ENCODE measurements at regions not wholly inside any gene's neighbourhood (a gene's known extent, or its start where the extent isn't known, plus 50 kb on each side); places are given as distances from the start of the nearest gene placed in this dataset.

DNA sequence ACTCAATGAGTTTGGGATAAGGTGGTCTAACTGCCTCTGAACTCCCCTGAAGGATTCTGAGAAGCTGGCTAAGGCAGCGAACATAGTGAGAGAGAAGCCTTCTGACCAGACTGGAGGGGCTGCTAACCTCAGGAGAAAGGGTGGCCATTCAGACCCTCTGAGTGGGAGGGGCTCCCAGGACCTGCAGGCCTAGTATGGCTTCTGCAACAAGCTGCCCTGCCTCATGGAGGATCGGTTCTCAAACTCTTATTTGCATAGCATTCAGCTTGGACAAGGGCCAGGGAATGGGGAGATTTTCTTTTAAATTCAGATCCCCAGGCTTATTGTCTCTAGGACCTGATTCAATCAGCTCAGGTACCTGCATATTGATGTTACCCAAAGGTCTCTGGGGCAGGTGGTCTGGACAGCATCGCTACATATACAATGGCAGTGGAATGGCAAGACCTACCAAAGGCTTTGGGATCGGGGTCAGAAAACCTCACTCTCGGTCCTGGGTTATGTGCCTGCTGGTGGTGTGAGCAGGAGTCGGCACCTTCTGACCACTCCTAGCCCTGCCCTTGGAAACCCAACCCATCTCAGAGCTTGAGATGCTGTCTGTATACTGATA lies 599.1 kb downstream of the BRD1 start:
- TF ChIP-seq CTCF (IDR thresholded peaks at IDR 0.05) (no peak), POLR2A (IDR thresholded peaks at IDR 0.05) (no peak)

All from esophagus squamous epithelium (tissue), 4 donors.